A673 (cell line): ENCODE measurements at regions not wholly inside any gene's neighbourhood (a gene's known extent, or its start where the extent isn't known, plus 50 kb on each side); places are given as distances from the start of the nearest gene placed in this dataset.

Source experiments
- CTCF ChIP-seq: fragments of 300-800, 200-600 bp; sonication (generic); conservative IDR thresholded peaks from 2 replicates; pipeline ENCODE4 v1.5.1; 2017; ENCODE audit warnings: low read depth, mild to moderate bottlenecking, antibody characterized with exemption, low read length, moderate library complexity, mixed read lengths
- EZH2 ChIP-seq: fragments of 200-600 bp; sonication (generic); IDR thresholded peaks from 2 replicates; pipeline ENCODE4 v1.6.1; 2017; ENCODE audit warnings: borderline replicate concordance, low read depth, mild to moderate bottlenecking, mixed read lengths, antibody characterized with exemption, low read length; ENCODE audit not compliant: poor library complexity, severe bottlenecking

- no peak for TF ChIP-seq CTCF
- no peak for TF ChIP-seq EZH2
Observed at GRCh38 chr20:50247196-50248094, 56.8 kb downstream of the CEBPB start.
